Endothelial cell of umbilical vein (primary cell): ENCODE measurements at regions not wholly inside any gene's neighbourhood (a gene's known extent, or its start where the extent isn't known, plus 50 kb on each side); places are given as distances from the start of the nearest gene placed in this dataset.

ENCODE experiments used
- BruUV-seq: library from RNA; stranded (reverse); fragments of 400-500 nt; replicated peaks from 2 replicates; lab custom pipeline; 2021; lab: Mats Ljungman, UMichigan
- CTCF ChIA-PET: fragments of 300-600, 350-600 bp; sonication (Branson Sonifier 250); formaldehyde crosslinking; loops from one replicate; lab custom pipeline; 2021; ENCODE audit warnings: antibody characterized with exemption, inconsistent platforms; lab: Charles Lee
- POLR2A ChIA-PET: fragments of 300-600, 350-600 bp; sonication (Branson Sonifier 250); formaldehyde crosslinking; loops from one replicate; lab custom pipeline; 2021; ENCODE audit warnings: antibody characterized with exemption, inconsistent platforms; lab: Charles Lee
- DNase-seq: peaks from one replicate; pipeline ENCODE4 v3.0.0-alpha.2; 2011; ENCODE audit warnings: low read depth, low spot score
- FAIRE-seq: peaks from 2 replicates; lab custom pipeline; 2011; peaks lifted over from hg19 to GRCh38; lab: Jason Lieb, UNC
- H2AFZ ChIP-seq: 2 replicates; pipeline ENCODE4 v1.6.0; 2012; ENCODE audit warnings: low read depth, low read length, control low read depth, inconsistent platforms
- H3K27ac ChIP-seq: 2 replicates; pipeline ENCODE4 v1.5.1; 2011; ENCODE audit warnings: low read depth, mild to moderate bottlenecking, control low read depth, low read length, moderate library complexity; ENCODE audit not compliant: insufficient read depth
- H3K27me3 ChIP-seq, 2 experiments: 2 replicates each; pipeline versions ENCODE4 v1.6.0 to v1.6.1; 2011; ENCODE audit warnings: low read length in 2 of 2, mixed read lengths in 1 of 2; ENCODE audit not compliant: control insufficient read depth in 2 of 2, insufficient read depth in 2 of 2
- H3K36me3 ChIP-seq, 2 experiments: 2 replicates in 1 of 2; 3 replicates in 1 of 2; pipeline ENCODE4 v1.5.1; 2011; ENCODE audit warnings: low read length in 2 of 2, mild to moderate bottlenecking in 1 of 2, moderate library complexity in 1 of 2; ENCODE audit not compliant: control insufficient read depth in 2 of 2, insufficient read depth in 2 of 2; ENCODE audit errors: extremely low read depth in 1 of 2
- H3K4me1 ChIP-seq: 3 replicates; pipeline ENCODE4 v1.5.1; 2011; ENCODE audit warnings: mild to moderate bottlenecking, low read length; ENCODE audit not compliant: control insufficient read depth, insufficient read depth; ENCODE audit errors: extremely low read depth
- H3K4me2 ChIP-seq: 2 replicates; pipeline ENCODE4 v1.6.1; 2011; ENCODE audit warnings: low read length, control low read depth, mixed read lengths; ENCODE audit not compliant: insufficient read depth
- H3K4me3 ChIP-seq, 3 experiments: fragments of 200-600 bp in 1 of 3; sonication (generic), shearing (Covaris generic) in 1 of 3; replicated peaks in 1 of 3; 2 replicates each; pipeline ENCODE4 v1.5.1; 2011 to 2016; ENCODE audit warnings: control low read depth in 3 of 3, low read length in 3 of 3, mild to moderate bottlenecking in 2 of 3, inconsistent platforms in 1 of 3, low read depth in 1 of 3, moderate library complexity in 1 of 3; ENCODE audit not compliant: insufficient read depth in 1 of 3
- H3K79me2 ChIP-seq: 2 replicates; pipeline ENCODE4 v1.6.0; 2012; ENCODE audit warnings: low read length, inconsistent platforms; ENCODE audit not compliant: control insufficient read depth, insufficient read depth
- H3K9ac ChIP-seq: replicated peaks from 2 replicates; pipeline ENCODE3; 2011; ENCODE audit warnings: low read length, control low read depth; ENCODE audit not compliant: insufficient read depth; ENCODE audit errors: extremely low read depth
- H3K9me1 ChIP-seq: replicated peaks from 3 replicates; pipeline ENCODE4 v1.6.0; 2011; ENCODE audit warnings: mild to moderate bottlenecking, low read length; ENCODE audit not compliant: control insufficient read depth, insufficient read depth; ENCODE audit errors: extremely low read depth
- H3K9me3 ChIP-seq: replicated peaks from 2 replicates; pipeline ENCODE4 v1.5.1; 2012; ENCODE audit warnings: low read length, inconsistent platforms; ENCODE audit not compliant: control insufficient read depth, insufficient read depth
- H4K20me1 ChIP-seq: replicated peaks from 2 replicates; pipeline ENCODE3; 2011; ENCODE audit warnings: mild to moderate bottlenecking, low read length; ENCODE audit not compliant: control insufficient read depth, insufficient read depth; ENCODE audit errors: extremely low read depth
- CTCF ChIP-seq, 2 donors: IDR thresholded peaks; 1 replicate in 1 of 2; 2 replicates in 1 of 2; pipeline ENCODE4 v1.5.1; 2011; ENCODE audit warnings: low read length in 2 of 2, mild to moderate bottlenecking in 2 of 2, moderate library complexity in 2 of 2, control low read depth in 1 of 2, inconsistent platforms in 1 of 2, low read depth in 1 of 2; ENCODE audit not compliant: insufficient read depth in 1 of 2; ENCODE audit errors: extremely low read depth in 1 of 2
- EZH2 ChIP-seq: IDR thresholded peaks from 2 replicates; pipeline ENCODE4 v1.6.1; 2012; ENCODE audit warnings: borderline replicate concordance, low read depth, mild to moderate bottlenecking, moderate library complexity, low read length, inconsistent platforms; ENCODE audit not compliant: severe bottlenecking
- FOS ChIP-seq: IDR thresholded peaks from 2 replicates; pipeline ENCODE4 v1.6.1; 2011; ENCODE audit warnings: mild to moderate bottlenecking, low read length, moderate library complexity, borderline replicate concordance; ENCODE audit not compliant: insufficient read depth
- GATA2 ChIP-seq: IDR thresholded peaks from 2 replicates; pipeline ENCODE4 v1.7.0; 2011; ENCODE audit warnings: low read depth, mild to moderate bottlenecking, moderate library complexity, mixed read lengths, low read length; ENCODE audit not compliant: insufficient read length, insufficient read depth
- JUN ChIP-seq: IDR thresholded peaks from 2 replicates; pipeline ENCODE4 v1.6.1; 2011; ENCODE audit warnings: borderline replicate concordance, low read depth; ENCODE audit not compliant: insufficient read length, insufficient read depth
- MAX ChIP-seq: IDR thresholded peaks from 2 replicates; pipeline ENCODE4 v1.6.1; 2011; ENCODE audit not compliant: insufficient read depth, insufficient read length
- POLR2A ChIP-seq: IDR thresholded peaks from 2 replicates; pipeline ENCODE4 v1.6.1; 2012; ENCODE audit warnings: low read depth, mild to moderate bottlenecking, control low read depth, low read length
- dilution Hi-C: fragments of 300-500 bp; cut with MboI; formaldehyde crosslinking; loops from one replicate; pipeline ENCODE4 v1.15.0; 2019; ENCODE audit warnings: low sequenced_read_pairs; ENCODE audit not compliant: extremely low pct_ligation_motif_present
- intact Hi-C: fragments of 100-400 bp; cut with micrococcal nuclease; formaldehyde crosslinking; loops from one replicate; pipeline ENCODE4 v1.10.0; 2022

GRCh38 chr18:59039449-59039848 is 100.2 kb upstream of the SEC11C start:
- CTCF ChIA-PET: interaction anchor here (2.1 kb wide), 1 partner anchor 31 kb away, joined by 5 read pairs; no protein-coding TSS in a partner anchor

More at GRCh38 chr18:59039449-59039848, 100.2 kb upstream of the SEC11C start:
- intact Hi-C loops (no loop called here), dilution Hi-C loops (no loop called here)
- no peak overlapping the region for H2AFZ ChIP-seq
- no peak for TF ChIP-seq CTCF (IDR thresholded peaks at IDR 0.05; ENCODE audit: extremely low read depth in 1 of 2, insufficient read depth in 1 of 2, low read depth in 1 of 2, low read length in 2 of 2)
- TF ChIP-seq POLR2A: no peak
- TF ChIP-seq MAX: no peak
- TF ChIP-seq EZH2: no peak
- no peak for TF ChIP-seq GATA2
- no peak for TF ChIP-seq JUN
- TF ChIP-seq FOS: no peak
- no TSS peak for BruUV-seq
- no peak overlapping the region for H3K9ac ChIP-seq
- H3K4me2 ChIP-seq: no peak overlapping the region
- no peak overlapping the region for H3K27ac ChIP-seq
- no peaks in the 10 kb centered on the region for H4K20me1 ChIP-seq
- no peaks in the 10 kb centered on the region for H3K79me2 ChIP-seq
- H3K4me1 ChIP-seq: no peaks in the 10 kb centered on the region
- POLR2A ChIA-PET: no interaction called here
- FAIRE-seq (no peak), DNase-seq (no peak)
- no peak overlapping the region for H3K4me3 ChIP-seq
- H3K9me1 ChIP-seq: no peaks in the 10 kb centered on the region
- peaks cover 0 to under 1% of the 10 kb centered on the region in 2 experiments for H3K27me3 ChIP-seq
- H3K9me3 ChIP-seq: no peaks in the 10 kb centered on the region
- H3K36me3 ChIP-seq: no peaks in the 10 kb centered on the region
